ENCODE measurements at regions not wholly inside any gene's neighbourhood (a gene's known extent, or its start where the extent isn't known, plus 50 kb on each side); places are given as distances from the start of the nearest gene placed in this dataset.

DNA sequence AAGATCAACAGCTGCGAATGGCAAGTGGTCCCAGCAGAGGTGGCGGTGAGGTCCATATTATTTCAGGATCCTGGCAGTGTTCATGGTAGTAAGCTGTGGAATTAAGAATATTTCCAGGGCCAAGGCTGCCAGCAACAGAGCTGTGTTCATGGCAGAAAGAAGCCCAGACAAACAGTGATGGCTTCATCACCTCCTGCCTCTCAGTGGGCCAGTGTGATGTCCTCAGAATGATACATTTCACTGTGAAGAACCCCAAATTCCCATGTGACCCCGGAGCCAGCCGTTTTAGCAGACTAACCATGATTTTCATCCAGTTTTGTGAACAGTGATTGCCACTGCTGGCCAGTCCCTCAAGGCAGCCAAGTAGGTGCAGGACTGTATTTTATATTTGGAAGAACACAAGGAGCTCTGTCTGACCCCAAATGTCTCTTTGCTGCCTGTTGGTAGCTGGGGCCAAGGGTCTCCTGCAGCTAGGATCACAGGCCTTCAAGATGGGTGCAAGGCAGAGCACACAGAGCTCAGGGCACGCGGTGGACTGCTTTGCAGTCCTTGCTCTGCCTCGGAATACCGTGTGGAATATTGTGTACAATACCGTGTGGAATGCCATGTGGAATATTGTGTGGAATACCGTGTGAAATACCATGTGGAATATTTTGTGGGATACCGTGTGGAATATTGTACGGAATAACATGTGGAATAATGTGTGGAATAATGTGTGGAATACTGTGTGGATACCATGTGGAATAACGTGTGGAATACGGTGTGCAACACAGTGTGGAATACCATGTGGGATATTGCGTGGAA lies 132.3 kb upstream of the CHST15 start:
- TF ChIP-seq CTCF (IDR thresholded peaks at IDR 0.05) (no peak), POLR2A (IDR thresholded peaks at IDR 0.05) (no peak)

Data from Peyer's patch (tissue), 4 donors.